Endothelial cell of umbilical vein (primary cell): ENCODE measurements at regions not wholly inside any gene's neighbourhood (a gene's known extent, or its start where the extent isn't known, plus 50 kb on each side); places are given as distances from the start of the nearest gene placed in this dataset.

Experiments
- CTCF ChIP-seq, 2 donors: IDR thresholded peaks; 1 replicate in 1 of 2; 2 replicates in 1 of 2; pipeline ENCODE4 v1.5.1; 2011; ENCODE audit warnings: low read length in 2 of 2, mild to moderate bottlenecking in 2 of 2, moderate library complexity in 2 of 2, control low read depth in 1 of 2, inconsistent platforms in 1 of 2, low read depth in 1 of 2; ENCODE audit not compliant: insufficient read depth in 1 of 2; ENCODE audit errors: extremely low read depth in 1 of 2
- EZH2 ChIP-seq: IDR thresholded peaks from 2 replicates; pipeline ENCODE4 v1.6.1; 2012; ENCODE audit warnings: borderline replicate concordance, low read depth, mild to moderate bottlenecking, moderate library complexity, low read length, inconsistent platforms; ENCODE audit not compliant: severe bottlenecking
- FOS ChIP-seq: IDR thresholded peaks from 2 replicates; pipeline ENCODE4 v1.6.1; 2011; ENCODE audit warnings: mild to moderate bottlenecking, low read length, moderate library complexity, borderline replicate concordance; ENCODE audit not compliant: insufficient read depth
- JUN ChIP-seq: IDR thresholded peaks from 2 replicates; pipeline ENCODE4 v1.6.1; 2011; ENCODE audit warnings: borderline replicate concordance, low read depth; ENCODE audit not compliant: insufficient read length, insufficient read depth
- MAX ChIP-seq: IDR thresholded peaks from 2 replicates; pipeline ENCODE4 v1.6.1; 2011; ENCODE audit not compliant: insufficient read depth, insufficient read length
- MYC ChIP-seq: IDR thresholded peaks from one replicate; pipeline ENCODE4 v1.6.1; 2011; ENCODE audit warnings: mild to moderate bottlenecking, low read depth, low read length
- POLR2A ChIP-seq: IDR thresholded peaks from 2 replicates; pipeline ENCODE4 v1.6.1; 2012; ENCODE audit warnings: low read depth, mild to moderate bottlenecking, control low read depth, low read length
- POLR2AphosphoS5 ChIP-seq: IDR thresholded peaks from 2 replicates; pipeline ENCODE4 v1.6.1; 2012; ENCODE audit warnings: low read depth, mild to moderate bottlenecking, control low read depth, low read length, moderate library complexity; ENCODE audit not compliant: insufficient read depth

- TF ChIP-seq CTCF (IDR thresholded peaks at IDR 0.05; ENCODE audit: extremely low read depth in 1 of 2, insufficient read depth in 1 of 2, low read depth in 1 of 2, low read length in 2 of 2) = no peak
- no peak for TF ChIP-seq FOS
- no peak for TF ChIP-seq JUN
- no peak for TF ChIP-seq POLR2AphosphoS5
- TF ChIP-seq POLR2A = no peak
- no peak for TF ChIP-seq EZH2
- no peak for TF ChIP-seq MAX
- no peak for TF ChIP-seq MYC
These were observed 553.8 kb downstream of the EPHA4 start for GRCh38 chr2:221018262-221018661.
